ENCODE measurements at regions not wholly inside any gene's neighbourhood (a gene's known extent, or its start where the extent isn't known, plus 50 kb on each side); places are given as distances from the start of the nearest gene placed in this dataset.

DNA sequence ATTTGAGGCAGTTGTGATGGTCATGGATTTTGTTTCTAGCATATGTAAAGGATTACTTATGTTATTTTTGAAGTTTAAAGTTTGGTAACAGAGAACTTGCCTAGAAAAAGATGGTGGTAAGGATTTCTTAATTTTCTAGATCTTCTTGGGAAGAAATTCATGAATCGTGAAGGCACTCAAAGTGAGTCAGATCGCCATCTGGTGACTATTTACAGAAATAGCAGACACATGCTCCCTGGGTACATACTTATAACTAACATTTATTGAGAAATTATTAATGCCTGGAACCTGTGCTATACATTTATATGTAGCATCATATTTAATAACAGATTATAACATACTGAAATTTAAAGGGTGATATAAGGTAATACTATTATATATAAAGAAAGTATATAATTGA lies 299.7 kb downstream of the IZUMO3 start:
- Histone ChIP-seq H2AFZ (ENCODE audit: low read length) (no peak overlapping the region), H3K79me2 (ENCODE audit: insufficient read depth, low read length) (no peaks in the 10 kb centered on the region), H3K4me1 (ENCODE audit: insufficient read depth, low read length) (no peaks in the 10 kb centered on the region), H3K9me3 (ENCODE audit: low read length) (peaks cover 79% of the 10 kb centered on the region), H3K9ac (ENCODE audit: insufficient read depth, low read depth, low read length) (no peak overlapping the region), H3K4me3 (replicated peaks in 1 of 3; ENCODE audit: insufficient read depth in 1 of 3, low read depth in 2 of 3, low read length in 3 of 3) (no peak overlapping the region), H3K27me3 (ENCODE audit: control insufficient read depth in 1 of 2, insufficient read depth in 2 of 2, low read length in 2 of 2) (no peaks in the 10 kb centered on the region), H3K27ac (ENCODE audit: extremely low read length, insufficient read depth, low read length) (no peak overlapping the region), H3K4me2 (ENCODE audit: low read depth, low read length) (no peak overlapping the region), H4K20me1 (ENCODE audit: insufficient read depth, low read length) (no peaks in the 10 kb centered on the region), H3K36me3 (replicated peaks in 1 of 2; ENCODE audit: control insufficient read depth in 1 of 2, insufficient read depth in 2 of 2, low read length in 2 of 2) (no peaks in the 10 kb centered on the region)
- POLR2A ChIA-PET, result no interaction called here
- in situ Hi-C loops (cut with HindIII; ENCODE audit: extremely low pct_ligation_motif_present, low pct_unique_long_range_greater_than_20kb), result no loop called here
- TF ChIP-seq PRPF4 (IDR thresholded peaks at IDR 0.05; ENCODE audit: low read depth, low read length, poor library complexity, severe bottlenecking), result no peak
- TF ChIP-seq EZH2 (conservative IDR thresholded peaks at IDR 0.05; ENCODE audit: low read depth, low read length), result no peak
- TF ChIP-seq ZNF724P (CRISPR knock-in tag; IDR thresholded peaks at IDR 0.05; ENCODE audit: borderline replicate concordance), result no peak
- TF ChIP-seq ZNF768 (CRISPR knock-in tag; IDR thresholded peaks at IDR 0.05), result no peak
- TF ChIP-seq, protein P1, sequence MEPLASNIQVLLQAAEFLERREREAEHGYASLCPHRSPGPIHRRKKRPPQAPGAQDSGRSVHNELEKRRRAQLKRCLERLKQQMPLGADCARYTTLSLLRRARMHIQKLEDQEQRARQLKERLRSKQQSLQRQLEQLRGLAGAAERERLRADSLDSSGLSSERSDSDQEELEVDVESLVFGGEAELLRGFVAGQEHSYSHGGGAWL (CRISPR knock-in tag; IDR thresholded peaks at IDR 0.05), result no peak
- no peak for TF ChIP-seq FOXP1 (IDR thresholded peaks at IDR 0.05)
- TF ChIP-seq FOXP1 (CRISPR knock-in tag; IDR thresholded peaks at IDR 0.05), result no peak
- no peak for TF ChIP-seq DRAP1 (CRISPR knock-in tag; IDR thresholded peaks at IDR 0.05)
- TF ChIP-seq MIER3 (CRISPR knock-in tag; IDR thresholded peaks at IDR 0.05; ENCODE audit: borderline replicate concordance), result no peak
- no peak for TF ChIP-seq ZSCAN21 (CRISPR knock-in tag; IDR thresholded peaks at IDR 0.05; ENCODE audit: borderline replicate concordance)
- no peak for TF ChIP-seq ARNT2 (CRISPR knock-in tag; IDR thresholded peaks at IDR 0.05; ENCODE audit: low read depth)
- no peak for TF ChIP-seq DMAP1 (CRISPR knock-in tag; IDR thresholded peaks at IDR 0.05)
- TF ChIP-seq, protein P2, sequence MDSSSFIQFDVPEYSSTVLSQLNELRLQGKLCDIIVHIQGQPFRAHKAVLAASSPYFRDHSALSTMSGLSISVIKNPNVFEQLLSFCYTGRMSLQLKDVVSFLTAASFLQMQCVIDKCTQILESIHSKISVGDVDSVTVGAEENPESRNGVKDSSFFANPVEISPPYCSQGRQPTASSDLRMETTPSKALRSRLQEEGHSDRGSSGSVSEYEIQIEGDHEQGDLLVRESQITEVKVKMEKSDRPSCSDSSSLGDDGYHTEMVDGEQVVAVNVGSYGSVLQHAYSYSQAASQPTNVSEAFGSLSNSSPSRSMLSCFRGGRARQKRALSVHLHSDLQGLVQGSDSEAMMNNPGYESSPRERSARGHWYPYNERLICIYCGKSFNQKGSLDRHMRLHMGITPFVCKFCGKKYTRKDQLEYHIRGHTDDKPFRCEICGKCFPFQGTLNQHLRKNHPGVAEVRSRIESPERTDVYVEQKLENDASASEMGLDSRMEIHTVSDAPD (CRISPR knock-in tag; IDR thresholded peaks at IDR 0.05), result no peak
- no peak for TF ChIP-seq MEIS2 (CRISPR knock-in tag; IDR thresholded peaks at IDR 0.05)
- no peak for TF ChIP-seq ZNF10 (CRISPR knock-in tag; IDR thresholded peaks at IDR 0.05; ENCODE audit: borderline replicate concordance, low read depth)
- intact Hi-C loops (cut with micrococcal nuclease; ENCODE audit: unreplicated experiment), result no loop called here
- 3% methylated on average over 2 of the region's 2 CpGs for WGBS (ENCODE audit: low lambda C conversion rate)
- BruUV-seq (replicated peaks), result no TSS peak
- ATAC-seq (no peak), FAIRE-seq (no peak), DNase-seq (ENCODE audit: low spot score) (no peak)
- CTCF ChIA-PET (ENCODE audit: low intra/inter-chr PET ratio, low total read pairs), result no interaction called here
